ENCODE measurements at regions not wholly inside any gene's neighbourhood (a gene's known extent, or its start where the extent isn't known, plus 50 kb on each side); places are given as distances from the start of the nearest gene placed in this dataset.
"Not testable (repeated sequence)": the region's sequence is repeated elsewhere in the genome, so short reads cannot be mapped to it uniquely, and the experiment has no call there.

GRCh38 chr4:117599393-117599792, 434.9 kb upstream of the NDST3 start:
- not testable (repeated sequence) for TF ChIP-seq CTCF, POLR2A (IDR thresholded peaks at IDR 0.05)
